Body of pancreas (tissue), 4 donors: ENCODE measurements at regions not wholly inside any gene's neighbourhood (a gene's known extent, or its start where the extent isn't known, plus 50 kb on each side); places are given as distances from the start of the nearest gene placed in this dataset.

ENCODE experiments used
- POLR2A ChIP-seq, 3 donors: fragments of 450-650 bp; IDR thresholded peaks; one replicate each; pipeline ENCODE4 v1.6.1; 2016; ENCODE audit warnings: antibody characterized with exemption in 3 of 3, mild to moderate bottlenecking in 2 of 3
- TF ChIP-seq, protein P1 (sequence below), 7 experiments: fragments of 450-650 bp in 4 of 7; fragments of 200-600 bp in 3 of 7; sonication (generic) in 3 of 7; IDR thresholded peaks; one replicate each; pipeline ENCODE4 v1.5.1; 2016 to 2019; ENCODE audit warnings: antibody characterized with exemption in 7 of 7

- TF ChIP-seq, protein P1, sequence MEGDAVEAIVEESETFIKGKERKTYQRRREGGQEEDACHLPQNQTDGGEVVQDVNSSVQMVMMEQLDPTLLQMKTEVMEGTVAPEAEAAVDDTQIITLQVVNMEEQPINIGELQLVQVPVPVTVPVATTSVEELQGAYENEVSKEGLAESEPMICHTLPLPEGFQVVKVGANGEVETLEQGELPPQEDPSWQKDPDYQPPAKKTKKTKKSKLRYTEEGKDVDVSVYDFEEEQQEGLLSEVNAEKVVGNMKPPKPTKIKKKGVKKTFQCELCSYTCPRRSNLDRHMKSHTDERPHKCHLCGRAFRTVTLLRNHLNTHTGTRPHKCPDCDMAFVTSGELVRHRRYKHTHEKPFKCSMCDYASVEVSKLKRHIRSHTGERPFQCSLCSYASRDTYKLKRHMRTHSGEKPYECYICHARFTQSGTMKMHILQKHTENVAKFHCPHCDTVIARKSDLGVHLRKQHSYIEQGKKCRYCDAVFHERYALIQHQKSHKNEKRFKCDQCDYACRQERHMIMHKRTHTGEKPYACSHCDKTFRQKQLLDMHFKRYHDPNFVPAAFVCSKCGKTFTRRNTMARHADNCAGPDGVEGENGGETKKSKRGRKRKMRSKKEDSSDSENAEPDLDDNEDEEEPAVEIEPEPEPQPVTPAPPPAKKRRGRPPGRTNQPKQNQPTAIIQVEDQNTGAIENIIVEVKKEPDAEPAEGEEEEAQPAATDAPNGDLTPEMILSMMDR (IDR thresholded peaks at IDR 0.05): no peak
- no peak for TF ChIP-seq POLR2A (IDR thresholded peaks at IDR 0.05)
These were observed 333.3 kb upstream of the PLXNA2 start for GRCh38 chr1:208577381-208577905.
